Stimulated activated CD8-positive, alpha-beta memory T cell treated with anti-CD3 and anti-CD28 coated beads, Interleukin-4, amount 100 ng/mL, for 1 hour (primary cell): ENCODE measurements at regions not wholly inside any gene's neighbourhood (a gene's known extent, or its start where the extent isn't known, plus 50 kb on each side); places are given as distances from the start of the nearest gene placed in this dataset.
"Not testable (repeated sequence)": the region's sequence is repeated elsewhere in the genome, so short reads cannot be mapped to it uniquely, and the experiment has no call there.

Source experiments
- DNase-seq, 2 donors: peaks; one replicate each; pipeline ENCODE4 v3.0.0-alpha.2; 2020; ENCODE audit warnings: low read depth in 2 of 2, low spot score in 1 of 2

GRCh38 chr3:20742903-20743552 is 557.0 kb upstream of the SGO1 start:
- DNase-seq, result no peak

GRCh38 chr3:20741381-20741780 is 555.4 kb upstream of the SGO1 start:
- DNase-seq, result no peak

GRCh38 chr3:20739814-20740213 is 553.8 kb upstream of the SGO1 start:
- DNase-seq, result no peak

- no peak for DNase-seq
Measured at GRCh38 chr3:20736287-20736852, 550.4 kb upstream of the SGO1 start.

GRCh38 chr3:20729185-20729584 is 543.2 kb upstream of the SGO1 start:
- DNase-seq, result no peak

- no peak for DNase-seq
Measured at GRCh38 chr3:20726786-20727185, 540.8 kb upstream of the SGO1 start.

- DNase-seq, result no peak
Measured at GRCh38 chr3:20724241-20724640, 538.2 kb upstream of the SGO1 start.

GRCh38 chr3:20716425-20716824 is 530.4 kb upstream of the SGO1 start:
- DNase-seq, result not testable (repeated sequence)

- DNase-seq, result no peak
Measured at GRCh38 chr3:20701641-20702040, 515.6 kb upstream of the SGO1 start.

GRCh38 chr3:20700714-20701113 is 514.7 kb upstream of the SGO1 start:
- no peak for DNase-seq

- no peak for DNase-seq
Measured at GRCh38 chr3:20698896-20699295, 512.9 kb upstream of the SGO1 start.

GRCh38 chr3:20696388-20697150 is 510.6 kb upstream of the SGO1 start:
- DNase-seq, result no peak

- DNase-seq, result no peak
Measured at GRCh38 chr3:20692675-20693074, 506.7 kb upstream of the SGO1 start.

GRCh38 chr3:20683910-20684309 is 497.9 kb upstream of the SGO1 start:
- DNase-seq, result no peak

- no peak for DNase-seq
Measured at GRCh38 chr3:20682573-20682972, 496.6 kb upstream of the SGO1 start.

GRCh38 chr3:20680990-20681628 is 495.1 kb upstream of the SGO1 start:
- DNase-seq, result no peak

GRCh38 chr3:20673866-20674265 is 487.9 kb upstream of the SGO1 start:
- no peak for DNase-seq

GRCh38 chr3:20669675-20670074 is 483.7 kb upstream of the SGO1 start:
- no peak for DNase-seq

GRCh38 chr3:20669184-20669583 is 483.2 kb upstream of the SGO1 start:
- no peak for DNase-seq

GRCh38 chr3:20668411-20668810 is 482.4 kb upstream of the SGO1 start:
- no peak for DNase-seq

- no peak for DNase-seq
Measured at GRCh38 chr3:20666091-20666490, 480.1 kb upstream of the SGO1 start.

- no peak for DNase-seq
Measured at GRCh38 chr3:20658491-20658890, 472.5 kb upstream of the SGO1 start.
